Osteoblast (primary cell): ENCODE measurements at regions not wholly inside any gene's neighbourhood (a gene's known extent, or its start where the extent isn't known, plus 50 kb on each side); places are given as distances from the start of the nearest gene placed in this dataset.

Experiments
- DNase-seq: peaks from one replicate; pipeline ENCODE4 v3.0.0; 2011; ENCODE audit warnings: low spot score, mixed read lengths; ENCODE audit not compliant: insufficient read length; ENCODE audit errors: missing footprints
- H2AFZ ChIP-seq: 2 replicates; pipeline ENCODE4 v1.6.0; 2011; ENCODE audit warnings: mild to moderate bottlenecking, low read length
- H3K27ac ChIP-seq: 2 replicates; pipeline ENCODE4 v1.5.1; 2011; ENCODE audit warnings: mild to moderate bottlenecking, low read depth, low read length, moderate library complexity
- H3K27me3 ChIP-seq: 2 replicates; pipeline ENCODE4 v1.6.0; 2012; ENCODE audit warnings: mild to moderate bottlenecking, control low read depth, inconsistent platforms, low read length, moderate library complexity; ENCODE audit not compliant: insufficient read depth
- H3K36me3 ChIP-seq: 2 replicates; pipeline ENCODE4 v1.5.1; 2011; ENCODE audit warnings: mild to moderate bottlenecking, low read length, control low read depth, moderate library complexity; ENCODE audit not compliant: insufficient read depth
- H3K4me1 ChIP-seq: 2 replicates; pipeline ENCODE4 v1.5.1; 2011; ENCODE audit warnings: mild to moderate bottlenecking, low read length, control low read depth, moderate library complexity; ENCODE audit not compliant: insufficient read depth
- H3K4me2 ChIP-seq: 2 replicates; pipeline ENCODE4 v1.6.0; 2011; ENCODE audit warnings: mild to moderate bottlenecking, low read length; ENCODE audit not compliant: insufficient read depth
- H3K4me3 ChIP-seq: fragments of 200-600 bp; sonication (generic); 3 replicates; pipeline ENCODE4 v1.5.1; 2012; ENCODE audit warnings: mild to moderate bottlenecking, low read length, inconsistent platforms; ENCODE audit not compliant: insufficient read depth
- H3K79me2 ChIP-seq: 2 replicates; pipeline ENCODE4 v1.6.0; 2012; ENCODE audit warnings: mild to moderate bottlenecking, low read length, control low read depth, inconsistent platforms; ENCODE audit not compliant: insufficient read depth
- H3K9me3 ChIP-seq: 2 replicates; pipeline ENCODE4 v1.5.1; 2011; ENCODE audit warnings: low read depth, low read length, control low read depth
- H4K20me1 ChIP-seq: 2 replicates; pipeline ENCODE4 v1.6.0; 2012; ENCODE audit warnings: mild to moderate bottlenecking, low read length, control low read depth; ENCODE audit not compliant: insufficient read depth
- TF ChIP-seq, protein P1 (sequence below): IDR thresholded peaks from 2 replicates; pipeline ENCODE4 v1.5.1; 2011; ENCODE audit warnings: mild to moderate bottlenecking, low read depth, low read length, moderate library complexity; ENCODE audit errors: extremely low read depth

DNA sequence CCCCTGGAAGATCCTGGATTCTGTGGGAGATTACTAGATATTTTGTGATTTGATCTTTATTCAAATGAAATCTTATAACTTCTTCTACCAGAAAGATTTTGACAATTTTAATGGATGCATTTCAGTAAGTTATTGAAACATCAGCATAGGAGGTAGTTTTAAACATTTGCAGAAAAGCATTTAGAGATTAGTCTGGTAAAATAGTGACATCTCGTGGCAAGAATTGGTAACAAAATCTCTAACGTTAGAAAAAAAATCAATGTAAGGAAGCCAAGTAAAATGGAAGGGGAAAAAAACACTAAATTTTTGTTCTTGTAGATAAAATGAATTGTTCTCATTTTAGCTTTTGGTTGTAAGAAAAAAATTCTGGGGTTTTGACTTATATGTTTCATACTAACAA, 73.3 kb downstream of the TASL start:
- Histone ChIP-seq H2AFZ (no peak overlapping the region), H3K4me2 (no peak overlapping the region), H4K20me1 (no peaks in the 10 kb centered on the region), H3K4me3 (no peak overlapping the region), H3K27me3 (peaks cover 6% of the 10 kb centered on the region), H3K36me3 (no peaks in the 10 kb centered on the region), H3K9me3 (no peaks in the 10 kb centered on the region), H3K4me1 (no peaks in the 10 kb centered on the region), H3K27ac (no peak overlapping the region), H3K79me2 (no peaks in the 10 kb centered on the region)
- TF ChIP-seq, protein P1, sequence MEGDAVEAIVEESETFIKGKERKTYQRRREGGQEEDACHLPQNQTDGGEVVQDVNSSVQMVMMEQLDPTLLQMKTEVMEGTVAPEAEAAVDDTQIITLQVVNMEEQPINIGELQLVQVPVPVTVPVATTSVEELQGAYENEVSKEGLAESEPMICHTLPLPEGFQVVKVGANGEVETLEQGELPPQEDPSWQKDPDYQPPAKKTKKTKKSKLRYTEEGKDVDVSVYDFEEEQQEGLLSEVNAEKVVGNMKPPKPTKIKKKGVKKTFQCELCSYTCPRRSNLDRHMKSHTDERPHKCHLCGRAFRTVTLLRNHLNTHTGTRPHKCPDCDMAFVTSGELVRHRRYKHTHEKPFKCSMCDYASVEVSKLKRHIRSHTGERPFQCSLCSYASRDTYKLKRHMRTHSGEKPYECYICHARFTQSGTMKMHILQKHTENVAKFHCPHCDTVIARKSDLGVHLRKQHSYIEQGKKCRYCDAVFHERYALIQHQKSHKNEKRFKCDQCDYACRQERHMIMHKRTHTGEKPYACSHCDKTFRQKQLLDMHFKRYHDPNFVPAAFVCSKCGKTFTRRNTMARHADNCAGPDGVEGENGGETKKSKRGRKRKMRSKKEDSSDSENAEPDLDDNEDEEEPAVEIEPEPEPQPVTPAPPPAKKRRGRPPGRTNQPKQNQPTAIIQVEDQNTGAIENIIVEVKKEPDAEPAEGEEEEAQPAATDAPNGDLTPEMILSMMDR, result peak; percentile 54
- DNase-seq, result peak; percentile 39

DNA sequence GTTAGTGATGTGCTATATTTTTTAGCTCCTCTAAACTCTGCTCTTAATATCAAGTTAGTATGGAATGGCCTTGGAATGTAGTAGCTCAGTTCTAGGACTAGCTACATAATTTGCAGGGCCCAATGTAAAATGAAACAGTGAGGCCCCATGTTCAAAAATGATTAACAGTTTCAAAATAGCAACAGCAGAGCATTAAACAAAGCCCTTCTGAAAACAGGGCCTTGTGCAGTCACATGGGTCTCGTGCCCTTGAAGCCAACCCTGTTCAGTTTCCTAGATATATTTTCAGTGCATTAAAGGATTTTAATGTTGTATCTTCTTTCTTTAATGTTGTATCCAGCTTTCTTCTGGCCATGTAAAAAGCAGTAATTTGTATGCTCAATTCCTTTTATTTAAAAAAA, 82.1 kb downstream of the TASL start:
- Histone ChIP-seq H3K27ac (no peak overlapping the region), H3K79me2 (no peaks in the 10 kb centered on the region), H3K36me3 (no peaks in the 10 kb centered on the region), H3K9me3 (no peaks in the 10 kb centered on the region), H3K27me3 (no peaks in the 10 kb centered on the region), H2AFZ (no peak overlapping the region), H3K4me3 (no peak overlapping the region), H4K20me1 (no peaks in the 10 kb centered on the region), H3K4me2 (no peak overlapping the region), H3K4me1 (no peaks in the 10 kb centered on the region)
- TF ChIP-seq, protein P1, result no peak
- no peak for DNase-seq

DNA sequence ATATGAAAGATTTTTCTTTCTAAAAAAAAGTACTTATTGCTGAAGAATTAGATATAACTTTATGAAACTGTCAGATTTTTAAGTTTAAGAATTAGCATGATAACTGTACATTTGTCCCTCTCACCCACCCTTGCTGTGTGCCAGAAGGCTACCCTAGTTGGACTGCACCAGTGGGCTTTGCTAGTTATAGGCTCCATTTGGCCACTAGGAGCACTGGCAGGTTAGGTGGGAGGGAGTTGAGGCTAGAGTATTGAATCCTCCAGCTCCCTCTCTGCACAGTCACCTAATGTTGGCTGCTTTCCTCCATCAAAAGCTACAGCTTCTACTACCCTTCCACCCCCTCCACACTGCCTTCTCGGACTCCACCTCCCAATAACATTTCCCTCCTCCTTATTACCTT, 84.2 kb downstream of the TASL start:
- TF ChIP-seq, protein P1, result no peak
- H3K4me2 ChIP-seq, result no peak overlapping the region
- H2AFZ ChIP-seq, result no peak overlapping the region
- no peaks in the 10 kb centered on the region for H3K79me2 ChIP-seq
- H3K27me3 ChIP-seq, result no peaks in the 10 kb centered on the region
- H3K9me3 ChIP-seq, result no peaks in the 10 kb centered on the region
- no peak overlapping the region for H3K4me3 ChIP-seq
- H3K27ac ChIP-seq, result no peak overlapping the region
- H3K4me1 ChIP-seq, result no peaks in the 10 kb centered on the region
- DNase-seq, result no peak
- H4K20me1 ChIP-seq, result no peaks in the 10 kb centered on the region
- H3K36me3 ChIP-seq, result no peaks in the 10 kb centered on the region

DNA sequence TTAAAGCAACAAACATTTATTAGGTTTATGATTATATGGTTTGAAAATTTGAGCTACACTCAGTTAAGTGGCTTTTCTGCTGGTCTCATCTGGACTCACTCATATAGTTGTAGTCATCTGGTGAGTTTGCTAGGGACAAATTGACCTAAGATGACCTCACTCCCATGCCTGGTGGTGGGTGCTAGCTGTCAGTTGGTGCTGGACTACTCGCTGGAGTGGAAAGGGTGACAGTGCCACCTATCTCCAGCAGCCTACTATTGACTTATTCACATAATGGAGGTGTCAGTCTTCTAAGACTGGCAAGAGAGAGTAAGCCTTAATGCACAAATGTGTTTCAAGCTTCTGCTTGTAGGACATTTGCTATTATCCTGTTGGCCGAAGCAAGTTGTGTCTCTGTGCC, 88.2 kb downstream of the TASL start:
- DNase-seq, result peak; percentile 35
- H3K9me3 ChIP-seq, result no peaks in the 10 kb centered on the region
- TF ChIP-seq, protein P1, result no peak

More for the DNA sequence above, 88.2 kb downstream of the TASL start:
- no peaks in the 10 kb centered on the region for H4K20me1 ChIP-seq
- no peaks in the 10 kb centered on the region for H3K4me1 ChIP-seq
- no peaks in the 10 kb centered on the region for H3K27me3 ChIP-seq
- H3K4me2 ChIP-seq, result no peak overlapping the region
- no peak overlapping the region for H3K4me3 ChIP-seq
- no peak overlapping the region for H3K27ac ChIP-seq
- no peak overlapping the region for H2AFZ ChIP-seq
- H3K36me3 ChIP-seq, result no peaks in the 10 kb centered on the region
- no peaks in the 10 kb centered on the region for H3K79me2 ChIP-seq
